ENCODE measurements at regions not wholly inside any gene's neighbourhood (a gene's known extent, or its start where the extent isn't known, plus 50 kb on each side); places are given as distances from the start of the nearest gene placed in this dataset.

DNA sequence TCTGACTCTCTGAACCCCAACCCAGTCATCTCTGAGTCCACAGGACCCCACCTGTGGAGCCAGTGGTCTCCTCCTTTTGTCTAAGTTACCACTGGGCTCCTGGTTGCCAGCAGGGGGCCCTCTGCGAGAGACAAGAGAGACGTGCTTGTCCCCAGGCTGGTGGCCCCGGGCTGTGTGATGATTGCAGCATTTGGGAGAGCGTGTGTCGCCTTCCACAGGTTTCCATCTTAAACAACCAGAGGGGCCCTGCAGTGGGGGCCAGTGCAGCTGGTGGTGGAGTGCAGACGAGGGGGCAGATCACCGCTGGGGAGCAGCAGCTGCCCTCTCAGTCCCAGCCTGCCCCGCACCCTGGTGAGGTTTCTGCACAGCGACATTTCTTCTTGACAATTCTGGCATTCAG is 122.4 kb upstream of the PPP2R2D start:
- TF ChIP-seq, protein P1, sequence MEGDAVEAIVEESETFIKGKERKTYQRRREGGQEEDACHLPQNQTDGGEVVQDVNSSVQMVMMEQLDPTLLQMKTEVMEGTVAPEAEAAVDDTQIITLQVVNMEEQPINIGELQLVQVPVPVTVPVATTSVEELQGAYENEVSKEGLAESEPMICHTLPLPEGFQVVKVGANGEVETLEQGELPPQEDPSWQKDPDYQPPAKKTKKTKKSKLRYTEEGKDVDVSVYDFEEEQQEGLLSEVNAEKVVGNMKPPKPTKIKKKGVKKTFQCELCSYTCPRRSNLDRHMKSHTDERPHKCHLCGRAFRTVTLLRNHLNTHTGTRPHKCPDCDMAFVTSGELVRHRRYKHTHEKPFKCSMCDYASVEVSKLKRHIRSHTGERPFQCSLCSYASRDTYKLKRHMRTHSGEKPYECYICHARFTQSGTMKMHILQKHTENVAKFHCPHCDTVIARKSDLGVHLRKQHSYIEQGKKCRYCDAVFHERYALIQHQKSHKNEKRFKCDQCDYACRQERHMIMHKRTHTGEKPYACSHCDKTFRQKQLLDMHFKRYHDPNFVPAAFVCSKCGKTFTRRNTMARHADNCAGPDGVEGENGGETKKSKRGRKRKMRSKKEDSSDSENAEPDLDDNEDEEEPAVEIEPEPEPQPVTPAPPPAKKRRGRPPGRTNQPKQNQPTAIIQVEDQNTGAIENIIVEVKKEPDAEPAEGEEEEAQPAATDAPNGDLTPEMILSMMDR (IDR thresholded peaks at IDR 0.05; ENCODE audit: low read depth, low read length, poor library complexity, severe bottlenecking), result no peak
- no peak for TF ChIP-seq EZH2phosphoT487 (IDR thresholded peaks at IDR 0.05; ENCODE audit: borderline replicate concordance, low read length)

Data from DOHH2 (cell line).